ENCODE measurements at regions not wholly inside any gene's neighbourhood (a gene's known extent, or its start where the extent isn't known, plus 50 kb on each side); places are given as distances from the start of the nearest gene placed in this dataset.

GRCh38 chr15:94002041-94002440, 229.3 kb upstream of the MCTP2 start:
- TF ChIP-seq, protein P1, sequence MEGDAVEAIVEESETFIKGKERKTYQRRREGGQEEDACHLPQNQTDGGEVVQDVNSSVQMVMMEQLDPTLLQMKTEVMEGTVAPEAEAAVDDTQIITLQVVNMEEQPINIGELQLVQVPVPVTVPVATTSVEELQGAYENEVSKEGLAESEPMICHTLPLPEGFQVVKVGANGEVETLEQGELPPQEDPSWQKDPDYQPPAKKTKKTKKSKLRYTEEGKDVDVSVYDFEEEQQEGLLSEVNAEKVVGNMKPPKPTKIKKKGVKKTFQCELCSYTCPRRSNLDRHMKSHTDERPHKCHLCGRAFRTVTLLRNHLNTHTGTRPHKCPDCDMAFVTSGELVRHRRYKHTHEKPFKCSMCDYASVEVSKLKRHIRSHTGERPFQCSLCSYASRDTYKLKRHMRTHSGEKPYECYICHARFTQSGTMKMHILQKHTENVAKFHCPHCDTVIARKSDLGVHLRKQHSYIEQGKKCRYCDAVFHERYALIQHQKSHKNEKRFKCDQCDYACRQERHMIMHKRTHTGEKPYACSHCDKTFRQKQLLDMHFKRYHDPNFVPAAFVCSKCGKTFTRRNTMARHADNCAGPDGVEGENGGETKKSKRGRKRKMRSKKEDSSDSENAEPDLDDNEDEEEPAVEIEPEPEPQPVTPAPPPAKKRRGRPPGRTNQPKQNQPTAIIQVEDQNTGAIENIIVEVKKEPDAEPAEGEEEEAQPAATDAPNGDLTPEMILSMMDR (IDR thresholded peaks at IDR 0.05; ENCODE audit: borderline replicate concordance, extremely low read depth, low read length, poor library complexity, severe bottlenecking), result no peak
- TF ChIP-seq EZH2 (IDR thresholded peaks at IDR 0.05; ENCODE audit: borderline replicate concordance, low read depth, low read length, severe bottlenecking), result no peak
